Endothelial cell of umbilical vein (primary cell): ENCODE measurements at regions not wholly inside any gene's neighbourhood (a gene's known extent, or its start where the extent isn't known, plus 50 kb on each side); places are given as distances from the start of the nearest gene placed in this dataset.

Experiments
- BruUV-seq: library from RNA; stranded (reverse); fragments of 400-500 nt; replicated peaks from 2 replicates; lab custom pipeline; 2021; lab: Mats Ljungman, UMichigan
- CTCF ChIA-PET: fragments of 300-600, 350-600 bp; sonication (Branson Sonifier 250); formaldehyde crosslinking; loops from one replicate; lab custom pipeline; 2021; ENCODE audit warnings: antibody characterized with exemption, inconsistent platforms; lab: Charles Lee
- POLR2A ChIA-PET: fragments of 300-600, 350-600 bp; sonication (Branson Sonifier 250); formaldehyde crosslinking; loops from one replicate; lab custom pipeline; 2021; ENCODE audit warnings: antibody characterized with exemption, inconsistent platforms; lab: Charles Lee
- DNase-seq: peaks from one replicate; pipeline ENCODE4 v3.0.0-alpha.2; 2011; ENCODE audit warnings: low read depth, low spot score
- FAIRE-seq: peaks from 2 replicates; lab custom pipeline; 2011; peaks lifted over from hg19 to GRCh38; lab: Jason Lieb, UNC
- H2AFZ ChIP-seq: 2 replicates; pipeline ENCODE4 v1.6.0; 2012; ENCODE audit warnings: low read depth, low read length, control low read depth, inconsistent platforms
- H3K27ac ChIP-seq: 2 replicates; pipeline ENCODE4 v1.5.1; 2011; ENCODE audit warnings: low read depth, mild to moderate bottlenecking, control low read depth, low read length, moderate library complexity; ENCODE audit not compliant: insufficient read depth
- H3K27me3 ChIP-seq, 2 experiments: 2 replicates each; pipeline versions ENCODE4 v1.6.0 to v1.6.1; 2011; ENCODE audit warnings: low read length in 2 of 2, mixed read lengths in 1 of 2; ENCODE audit not compliant: control insufficient read depth in 2 of 2, insufficient read depth in 2 of 2
- H3K36me3 ChIP-seq, 2 experiments: 2 replicates in 1 of 2; 3 replicates in 1 of 2; pipeline ENCODE4 v1.5.1; 2011; ENCODE audit warnings: low read length in 2 of 2, mild to moderate bottlenecking in 1 of 2, moderate library complexity in 1 of 2; ENCODE audit not compliant: control insufficient read depth in 2 of 2, insufficient read depth in 2 of 2; ENCODE audit errors: extremely low read depth in 1 of 2
- H3K4me1 ChIP-seq: 3 replicates; pipeline ENCODE4 v1.5.1; 2011; ENCODE audit warnings: mild to moderate bottlenecking, low read length; ENCODE audit not compliant: control insufficient read depth, insufficient read depth; ENCODE audit errors: extremely low read depth
- H3K4me2 ChIP-seq: 2 replicates; pipeline ENCODE4 v1.6.1; 2011; ENCODE audit warnings: low read length, control low read depth, mixed read lengths; ENCODE audit not compliant: insufficient read depth
- H3K4me3 ChIP-seq, 3 experiments: fragments of 200-600 bp in 1 of 3; sonication (generic), shearing (Covaris generic) in 1 of 3; replicated peaks in 1 of 3; 2 replicates each; pipeline ENCODE4 v1.5.1; 2011 to 2016; ENCODE audit warnings: control low read depth in 3 of 3, low read length in 3 of 3, mild to moderate bottlenecking in 2 of 3, inconsistent platforms in 1 of 3, low read depth in 1 of 3, moderate library complexity in 1 of 3; ENCODE audit not compliant: insufficient read depth in 1 of 3
- H3K79me2 ChIP-seq: 2 replicates; pipeline ENCODE4 v1.6.0; 2012; ENCODE audit warnings: low read length, inconsistent platforms; ENCODE audit not compliant: control insufficient read depth, insufficient read depth
- H3K9ac ChIP-seq: replicated peaks from 2 replicates; pipeline ENCODE3; 2011; ENCODE audit warnings: low read length, control low read depth; ENCODE audit not compliant: insufficient read depth; ENCODE audit errors: extremely low read depth
- H3K9me1 ChIP-seq: replicated peaks from 3 replicates; pipeline ENCODE4 v1.6.0; 2011; ENCODE audit warnings: mild to moderate bottlenecking, low read length; ENCODE audit not compliant: control insufficient read depth, insufficient read depth; ENCODE audit errors: extremely low read depth
- H3K9me3 ChIP-seq: replicated peaks from 2 replicates; pipeline ENCODE4 v1.5.1; 2012; ENCODE audit warnings: low read length, inconsistent platforms; ENCODE audit not compliant: control insufficient read depth, insufficient read depth
- H4K20me1 ChIP-seq: replicated peaks from 2 replicates; pipeline ENCODE3; 2011; ENCODE audit warnings: mild to moderate bottlenecking, low read length; ENCODE audit not compliant: control insufficient read depth, insufficient read depth; ENCODE audit errors: extremely low read depth
- EZH2 ChIP-seq: IDR thresholded peaks from 2 replicates; pipeline ENCODE4 v1.6.1; 2012; ENCODE audit warnings: borderline replicate concordance, low read depth, mild to moderate bottlenecking, moderate library complexity, low read length, inconsistent platforms; ENCODE audit not compliant: severe bottlenecking
- FOS ChIP-seq: IDR thresholded peaks from 2 replicates; pipeline ENCODE4 v1.6.1; 2011; ENCODE audit warnings: mild to moderate bottlenecking, low read length, moderate library complexity, borderline replicate concordance; ENCODE audit not compliant: insufficient read depth
- GATA2 ChIP-seq: IDR thresholded peaks from 2 replicates; pipeline ENCODE4 v1.7.0; 2011; ENCODE audit warnings: low read depth, mild to moderate bottlenecking, moderate library complexity, mixed read lengths, low read length; ENCODE audit not compliant: insufficient read length, insufficient read depth
- JUN ChIP-seq: IDR thresholded peaks from 2 replicates; pipeline ENCODE4 v1.6.1; 2011; ENCODE audit warnings: borderline replicate concordance, low read depth; ENCODE audit not compliant: insufficient read length, insufficient read depth
- MYC ChIP-seq: IDR thresholded peaks from one replicate; pipeline ENCODE4 v1.6.1; 2011; ENCODE audit warnings: mild to moderate bottlenecking, low read depth, low read length
- POLR2A ChIP-seq: IDR thresholded peaks from 2 replicates; pipeline ENCODE4 v1.6.1; 2012; ENCODE audit warnings: low read depth, mild to moderate bottlenecking, control low read depth, low read length
- POLR2AphosphoS5 ChIP-seq: IDR thresholded peaks from 2 replicates; pipeline ENCODE4 v1.6.1; 2012; ENCODE audit warnings: low read depth, mild to moderate bottlenecking, control low read depth, low read length, moderate library complexity; ENCODE audit not compliant: insufficient read depth
- dilution Hi-C: fragments of 300-500 bp; cut with MboI; formaldehyde crosslinking; loops from one replicate; pipeline ENCODE4 v1.15.0; 2019; ENCODE audit warnings: low sequenced_read_pairs; ENCODE audit not compliant: extremely low pct_ligation_motif_present
- intact Hi-C: fragments of 100-400 bp; cut with micrococcal nuclease; formaldehyde crosslinking; loops from one replicate; pipeline ENCODE4 v1.10.0; 2022
- TF ChIP-seq, protein P1 (sequence below): IDR thresholded peaks from 2 replicates; pipeline ENCODE4 v1.6.1; 2011; ENCODE audit not compliant: insufficient read depth, insufficient read length
- TF ChIP-seq, protein P2 (sequence below), 2 donors: IDR thresholded peaks; 1 replicate in 1 of 2; 2 replicates in 1 of 2; pipeline ENCODE4 v1.5.1; 2011; ENCODE audit warnings: low read length in 2 of 2, mild to moderate bottlenecking in 2 of 2, moderate library complexity in 2 of 2, control low read depth in 1 of 2, inconsistent platforms in 1 of 2, low read depth in 1 of 2; ENCODE audit not compliant: insufficient read depth in 1 of 2; ENCODE audit errors: extremely low read depth in 1 of 2

DNA sequence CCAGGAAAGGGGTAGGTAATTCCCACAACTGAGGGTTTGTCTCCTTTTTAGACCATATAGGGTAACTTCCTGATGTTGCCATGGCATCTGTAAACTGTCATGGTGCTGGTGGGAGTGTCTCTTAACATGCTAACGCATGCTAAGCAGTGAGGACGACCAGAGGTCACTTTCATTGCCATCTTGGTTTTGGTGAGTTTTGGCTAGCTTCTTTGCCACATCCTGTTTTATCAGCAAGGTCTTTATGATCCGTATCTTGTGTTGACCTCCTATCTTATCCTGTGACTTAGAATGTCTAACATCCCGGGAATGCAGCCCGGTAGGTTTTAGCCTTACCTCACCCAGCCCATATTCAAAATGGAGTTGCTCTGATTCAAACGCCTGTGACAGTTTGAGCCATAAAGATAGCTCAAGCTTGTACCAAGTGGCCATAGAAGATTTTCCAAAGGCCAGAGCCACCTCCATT, 176.0 kb upstream of the NAMPT start:
- dilution Hi-C loops (no loop called here), intact Hi-C loops (no loop called here)
- H3K4me1 ChIP-seq: peaks cover 8% of the 10 kb centered on the region
- DNase-seq (no peak), FAIRE-seq (no peak)
- BruUV-seq: no TSS peak
- H4K20me1 ChIP-seq: no peaks in the 10 kb centered on the region
- H3K27ac ChIP-seq: no peak overlapping the region
- CTCF ChIA-PET: interaction anchor here (1.2 to 5.4 kb wide), 6 partner anchors 47 to 286 kb away, joined by 4 to 285 read pairs (median 25); partner anchors contain the start of gene NAMPT
- no peaks in the 10 kb centered on the region for H3K9me1 ChIP-seq
- no peaks in the 10 kb centered on the region for H3K9me3 ChIP-seq
- POLR2A ChIA-PET: interaction anchor here (1.9 kb wide), 1 partner anchor 176 kb away, joined by 11 read pairs; the partner anchor contains the start of gene NAMPT
- H2AFZ ChIP-seq: peak overlapping the region; percentile 39
- no peaks in the 10 kb centered on the region for H3K27me3 ChIP-seq
- H3K79me2 ChIP-seq: no peaks in the 10 kb centered on the region
- TF ChIP-seq GATA2: peak; percentile 49
- TF ChIP-seq MYC: no peak
- TF ChIP-seq JUN: no peak
- no peak overlapping the region for H3K9ac ChIP-seq
- no peak overlapping the region for H3K4me2 ChIP-seq
- H3K36me3 ChIP-seq: no peaks in the 10 kb centered on the region
- H3K4me3 ChIP-seq: no peak overlapping the region

DNA sequence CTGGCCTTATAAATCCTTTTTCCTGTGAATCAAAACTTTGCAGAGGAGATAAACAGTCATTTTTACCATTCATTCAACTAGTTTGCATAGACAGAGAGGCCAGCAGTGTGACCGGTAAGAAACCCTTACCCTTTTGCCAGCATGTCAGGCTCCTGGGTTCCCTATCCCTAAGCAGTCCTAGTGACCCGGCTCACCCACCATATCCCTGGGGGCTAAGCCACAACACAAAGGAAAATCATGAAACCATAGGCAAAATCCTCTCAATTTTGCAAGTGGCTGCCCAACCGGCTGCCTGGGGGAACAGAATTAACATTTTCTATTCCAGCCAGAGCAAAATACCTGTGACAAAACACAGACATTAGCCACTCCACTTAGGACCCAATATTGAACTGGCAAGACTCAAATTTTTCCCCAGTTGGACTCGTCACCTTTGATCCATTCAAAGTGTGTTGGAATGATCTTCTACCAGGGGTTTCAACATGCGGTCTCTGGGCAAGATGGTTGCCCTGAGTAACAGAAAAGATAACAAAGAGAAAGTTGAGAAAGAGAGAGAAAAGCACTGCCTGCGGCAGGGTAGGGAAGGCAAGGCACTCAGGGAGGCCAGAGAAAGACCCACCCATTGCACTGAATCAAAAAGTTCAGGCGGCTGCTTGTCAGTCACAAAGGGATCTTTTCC, 174.8 kb upstream of the NAMPT start:
- Histone ChIP-seq H3K79me2 (no peaks in the 10 kb centered on the region), H4K20me1 (no peaks in the 10 kb centered on the region), H3K4me3 (no peak overlapping the region), H3K27ac (no peak overlapping the region), H3K4me2 (no peak overlapping the region), H2AFZ (no peak overlapping the region), H3K9ac (no peak overlapping the region), H3K9me3 (no peaks in the 10 kb centered on the region), H3K36me3 (no peaks in the 10 kb centered on the region), H3K27me3 (no peaks in the 10 kb centered on the region), H3K9me1 (no peaks in the 10 kb centered on the region), H3K4me1 (peaks cover 7% of the 10 kb centered on the region)
- DNase-seq (no peak), FAIRE-seq (no peak)
- TF ChIP-seq GATA2: no peak
- no peak for TF ChIP-seq POLR2A
- TF ChIP-seq EZH2: no peak
- TF ChIP-seq, protein P1, sequence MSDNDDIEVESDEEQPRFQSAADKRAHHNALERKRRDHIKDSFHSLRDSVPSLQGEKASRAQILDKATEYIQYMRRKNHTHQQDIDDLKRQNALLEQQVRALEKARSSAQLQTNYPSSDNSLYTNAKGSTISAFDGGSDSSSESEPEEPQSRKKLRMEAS: no peak
- no peak for TF ChIP-seq FOS
- TF ChIP-seq JUN: no peak
- TF ChIP-seq, protein P2, sequence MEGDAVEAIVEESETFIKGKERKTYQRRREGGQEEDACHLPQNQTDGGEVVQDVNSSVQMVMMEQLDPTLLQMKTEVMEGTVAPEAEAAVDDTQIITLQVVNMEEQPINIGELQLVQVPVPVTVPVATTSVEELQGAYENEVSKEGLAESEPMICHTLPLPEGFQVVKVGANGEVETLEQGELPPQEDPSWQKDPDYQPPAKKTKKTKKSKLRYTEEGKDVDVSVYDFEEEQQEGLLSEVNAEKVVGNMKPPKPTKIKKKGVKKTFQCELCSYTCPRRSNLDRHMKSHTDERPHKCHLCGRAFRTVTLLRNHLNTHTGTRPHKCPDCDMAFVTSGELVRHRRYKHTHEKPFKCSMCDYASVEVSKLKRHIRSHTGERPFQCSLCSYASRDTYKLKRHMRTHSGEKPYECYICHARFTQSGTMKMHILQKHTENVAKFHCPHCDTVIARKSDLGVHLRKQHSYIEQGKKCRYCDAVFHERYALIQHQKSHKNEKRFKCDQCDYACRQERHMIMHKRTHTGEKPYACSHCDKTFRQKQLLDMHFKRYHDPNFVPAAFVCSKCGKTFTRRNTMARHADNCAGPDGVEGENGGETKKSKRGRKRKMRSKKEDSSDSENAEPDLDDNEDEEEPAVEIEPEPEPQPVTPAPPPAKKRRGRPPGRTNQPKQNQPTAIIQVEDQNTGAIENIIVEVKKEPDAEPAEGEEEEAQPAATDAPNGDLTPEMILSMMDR (IDR thresholded peaks at IDR 0.05; ENCODE audit: extremely low read depth in 1 of 2, insufficient read depth in 1 of 2, low read depth in 1 of 2, low read length in 2 of 2): no peak
- no peak for TF ChIP-seq MYC
- no peak for TF ChIP-seq POLR2AphosphoS5
- POLR2A ChIA-PET: interaction anchor here (0.6 kb wide), 1 partner anchor 540 kb away, joined by 3 read pairs; no protein-coding TSS in a partner anchor
- CTCF ChIA-PET: interaction anchor here (0.8 to 1.2 kb wide), 2 partner anchors 174 to 283 kb away, joined by 3 to 10 read pairs; no protein-coding TSS in a partner anchor
- dilution Hi-C loops (no loop called here), intact Hi-C loops (no loop called here)
- no TSS peak for BruUV-seq
